ENCODE measurements at regions not wholly inside any gene's neighbourhood (a gene's known extent, or its start where the extent isn't known, plus 50 kb on each side); places are given as distances from the start of the nearest gene placed in this dataset.

DNA sequence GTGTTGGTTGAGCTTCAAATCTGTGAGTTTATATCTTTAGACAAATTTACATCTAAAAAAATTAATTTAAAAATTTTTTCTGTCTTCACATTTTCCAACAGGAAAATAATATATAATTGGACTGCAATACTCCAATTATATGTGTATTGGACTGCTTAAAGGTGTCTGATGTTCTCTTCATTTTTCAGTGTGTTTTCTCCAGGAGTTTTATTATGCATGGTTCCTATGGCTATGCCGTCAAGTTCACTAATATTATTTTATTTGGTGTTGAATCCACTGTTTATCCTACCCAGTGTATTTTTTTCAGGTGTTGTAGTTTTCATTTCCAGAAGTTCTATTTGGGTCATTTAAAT is 62.1 kb upstream of the CTLA4 start:
- no peak overlapping the region for H3K18ac ChIP-seq (ENCODE audit: insufficient read length, low read depth, low read length)
- H4K20me1 ChIP-seq (ENCODE audit: control insufficient read depth, insufficient read depth, insufficient read length): no peaks in the 10 kb centered on the region
- no peak overlapping the region for H2BK12ac ChIP-seq (ENCODE audit: insufficient read length, low read depth, low read length)
- H4K91ac ChIP-seq (ENCODE audit: insufficient read length, low read depth, low read length): no peak overlapping the region
- no peak overlapping the region for H2BK5ac ChIP-seq (ENCODE audit: insufficient read length, low read length)
- H2BK15ac ChIP-seq (ENCODE audit: low read depth, low read length): no peak overlapping the region
- no peak overlapping the region for H2AFZ ChIP-seq (ENCODE audit: low read length)
- H3K4me2 ChIP-seq (ENCODE audit: insufficient read depth, insufficient read length, low read length): no peak overlapping the region
- H3K27me3 ChIP-seq (ENCODE audit: insufficient read depth, low read length): no peaks in the 10 kb centered on the region
- Mint-ChIP-seq H3K4me1 (peaks cover 3 to 7% of the 10 kb centered on the region in 2 experiments; a peak in 2 of 4 replicates), H3K36me3 (ENCODE audit: insufficient read depth in 1 of 3, low read depth in 3 of 3) (peaks cover 0 to 10% (median 3%) of the 10 kb centered on the region in 3 experiments; a peak in 4 of 7 replicates), H3K27ac (no peak overlapping the region), H3K27me3 (ENCODE audit: low read depth) (no peaks in the 10 kb centered on the region), H3K9me3 (peaks cover 0 to 9% of the 10 kb centered on the region in 2 experiments; a peak in 3 of 5 replicates), H3K4me3 (no peak overlapping the region)
- H3K27ac ChIP-seq (ENCODE audit: insufficient read length, low read depth, low read length): no peak overlapping the region
- no peak overlapping the region for H3K9ac ChIP-seq (ENCODE audit: extremely low read depth, insufficient read length, low read length)
- H3K23me2 ChIP-seq (ENCODE audit: insufficient read length, low read depth, low read length, poor library complexity, severe bottlenecking): no peaks in the 10 kb centered on the region
- no peak overlapping the region for H3K14ac ChIP-seq (ENCODE audit: insufficient read depth, low read length)
- no peak overlapping the region for H3T11ph ChIP-seq (ENCODE audit: low read length)
- H3K4ac ChIP-seq (ENCODE audit: low read depth, low read length): no peak overlapping the region
- H3K56ac ChIP-seq (ENCODE audit: insufficient read length, low read depth, low read length): no peak overlapping the region
- H3K79me1 ChIP-seq (ENCODE audit: insufficient read depth, low read depth, low read length, poor library complexity, severe bottlenecking): no peaks in the 10 kb centered on the region
- no peak overlapping the region for H4K8ac ChIP-seq (replicated peaks; ENCODE audit: insufficient read length, low read depth, low read length)
- H2BK20ac ChIP-seq (ENCODE audit: low read depth, low read length, poor library complexity, severe bottlenecking): no peak overlapping the region
- H3K23ac ChIP-seq (ENCODE audit: insufficient read length, low read depth, low read length): no peak overlapping the region
- H2AK5ac ChIP-seq (ENCODE audit: insufficient read length, low read length): no peak overlapping the region
- H4K5ac ChIP-seq (ENCODE audit: insufficient read length, low read depth, low read length): no peak overlapping the region
- no peaks in the 10 kb centered on the region; the same call in 1 of the 2 replicates for H3K4me1 ChIP-seq (ENCODE audit: insufficient read depth, low read length)
- no peak overlapping the region for H2BK120ac ChIP-seq (ENCODE audit: low read depth, low read length, poor library complexity, severe bottlenecking)
- no peak for DNase-seq
- no peak for TF ChIP-seq CTCF (conservative IDR thresholded peaks at IDR 0.05)
- whole genome bisulfite sequencing (ENCODE audit: extremely low coverage, insufficient read length, low lambda C conversion rate): no CpG with 5 or more reads among the region's 1 CpG
- H3K79me2 ChIP-seq (ENCODE audit: insufficient read depth, low read length): no peaks in the 10 kb centered on the region
- H3K9me3 ChIP-seq (ENCODE audit: control insufficient read depth, low read depth, low read length): no peaks in the 10 kb centered on the region

All from H9 (cell line).